ENCODE measurements at regions not wholly inside any gene's neighbourhood (a gene's known extent, or its start where the extent isn't known, plus 50 kb on each side); places are given as distances from the start of the nearest gene placed in this dataset.
"Not testable (repeated sequence)": the region's sequence is repeated elsewhere in the genome, so short reads cannot be mapped to it uniquely, and the experiment has no call there.

DNA sequence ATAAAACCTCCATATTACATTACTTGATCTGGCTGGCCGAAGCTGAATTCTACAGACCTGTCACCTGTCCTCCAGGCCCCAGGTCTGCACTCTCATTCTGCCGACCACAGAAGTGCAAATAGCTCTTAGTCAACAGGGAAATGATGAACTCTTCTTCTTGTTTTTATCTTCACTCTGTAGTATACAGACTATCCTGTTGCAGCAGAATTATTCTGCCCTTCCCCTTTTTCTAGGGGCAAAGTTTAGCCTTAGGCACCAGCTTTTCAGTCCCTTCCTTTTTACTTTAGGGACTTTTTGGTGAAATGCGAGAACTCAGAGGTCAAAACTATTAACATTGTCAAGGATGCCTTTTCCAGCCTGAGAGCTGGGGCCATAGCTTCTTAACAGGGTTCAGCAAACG is 229.6 kb upstream of the EGLN3 start:
- no peak for DNase-seq (ENCODE audit: low read depth in 3 of 3, low spot score in 1 of 3)

GRCh38 chr14:34179727-34180126 is 228.9 kb upstream of the EGLN3 start:
- no peak for DNase-seq (ENCODE audit: low read depth in 3 of 3, low spot score in 1 of 3)

GRCh38 chr14:34177466-34177865 is 226.6 kb upstream of the EGLN3 start:
- no peak for DNase-seq (ENCODE audit: low read depth in 3 of 3, low spot score in 1 of 3)

GRCh38 chr14:34175574-34175973 is 224.7 kb upstream of the EGLN3 start:
- DNase-seq (ENCODE audit: low read depth in 3 of 3, low spot score in 1 of 3), result no peak

- DNase-seq (ENCODE audit: low read depth in 3 of 3, low spot score in 1 of 3), result no peak
These were observed 224.1 kb upstream of the EGLN3 start for GRCh38 chr14:34174973-34175372.

DNA sequence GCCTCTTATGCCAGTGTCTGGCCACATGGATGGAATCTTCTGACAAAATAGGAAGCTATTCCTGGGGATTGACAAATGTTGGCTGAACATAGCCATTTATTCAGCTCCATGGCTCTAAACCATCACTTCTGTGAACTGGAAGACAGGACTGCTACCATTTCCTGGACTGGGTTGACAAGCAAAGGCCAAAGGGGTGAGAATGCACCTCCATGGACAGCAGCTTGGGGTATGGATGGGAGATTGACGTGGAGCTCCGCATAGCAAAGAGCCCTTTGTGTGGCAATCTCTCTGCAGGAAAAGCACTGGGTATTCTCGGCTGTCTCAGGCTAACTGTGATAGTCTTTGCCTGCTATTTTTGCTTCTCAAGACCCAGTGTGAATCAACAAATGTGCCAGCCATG is 223.0 kb upstream of the EGLN3 start:
- DNase-seq (ENCODE audit: low read depth in 3 of 3, low spot score in 1 of 3), result no peak

GRCh38 chr14:34172550-34173368 is 221.9 kb upstream of the EGLN3 start:
- DNase-seq (ENCODE audit: low read depth in 3 of 3, low spot score in 1 of 3), result no peak

DNA sequence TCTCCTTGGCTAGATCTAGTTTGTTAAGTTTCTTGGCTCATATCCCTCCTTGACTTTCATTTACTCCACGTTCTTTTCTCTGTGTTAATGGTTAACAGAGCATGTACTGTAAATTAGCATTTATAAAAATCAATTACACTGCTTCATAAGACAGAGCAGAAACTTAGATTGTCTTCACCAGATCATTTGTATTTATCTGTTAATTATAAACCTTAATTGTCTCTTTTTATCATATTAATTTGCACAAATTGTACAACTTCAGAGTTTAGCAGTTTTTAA is 221.2 kb upstream of the EGLN3 start:
- DNase-seq (ENCODE audit: low read depth in 3 of 3, low spot score in 1 of 3), result no peak

GRCh38 chr14:34171431-34172172 is 220.7 kb upstream of the EGLN3 start:
- DNase-seq (ENCODE audit: low read depth in 3 of 3, low spot score in 1 of 3), result no peak

DNA sequence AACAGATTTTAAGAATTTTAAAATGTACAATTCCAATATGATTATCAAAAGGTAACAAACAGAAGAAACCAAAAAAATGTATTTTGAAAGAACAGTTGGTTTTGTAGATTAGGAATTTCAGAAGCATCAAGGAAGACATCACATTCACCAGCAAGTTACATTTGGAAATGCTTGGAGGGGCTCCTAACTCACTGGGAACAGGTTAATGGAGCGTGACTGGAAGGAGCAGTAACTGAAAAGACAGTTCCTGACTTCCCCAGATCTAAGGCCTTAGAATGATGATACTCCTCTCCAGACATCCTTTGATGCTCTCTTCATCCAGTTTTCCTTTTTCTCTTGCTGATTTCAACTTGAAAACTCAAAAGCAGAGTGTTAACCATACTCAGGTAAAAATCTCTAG is 220.0 kb upstream of the EGLN3 start:
- no peak for DNase-seq (ENCODE audit: low read depth in 3 of 3, low spot score in 1 of 3)

DNA sequence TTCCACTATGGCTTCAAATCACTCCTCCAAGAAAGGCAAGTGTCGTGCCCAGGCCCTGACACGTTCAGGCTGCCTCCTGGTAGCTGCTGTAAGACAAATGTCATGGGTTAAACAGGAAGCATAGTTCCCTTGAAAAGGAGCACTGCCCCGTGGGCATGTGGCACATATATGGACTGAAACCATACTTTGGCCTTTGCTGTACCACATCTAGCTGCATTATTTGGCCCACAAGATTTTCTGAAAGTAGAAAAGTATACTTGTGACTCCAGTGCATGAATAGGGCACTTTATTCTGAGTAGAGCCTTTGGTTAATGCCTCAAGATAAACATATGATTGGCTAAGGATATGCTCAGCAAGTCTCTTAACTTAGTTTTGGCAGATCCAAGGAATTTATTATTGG is 218.7 kb upstream of the EGLN3 start:
- DNase-seq (ENCODE audit: low read depth in 3 of 3, low spot score in 1 of 3), result no peak

DNA sequence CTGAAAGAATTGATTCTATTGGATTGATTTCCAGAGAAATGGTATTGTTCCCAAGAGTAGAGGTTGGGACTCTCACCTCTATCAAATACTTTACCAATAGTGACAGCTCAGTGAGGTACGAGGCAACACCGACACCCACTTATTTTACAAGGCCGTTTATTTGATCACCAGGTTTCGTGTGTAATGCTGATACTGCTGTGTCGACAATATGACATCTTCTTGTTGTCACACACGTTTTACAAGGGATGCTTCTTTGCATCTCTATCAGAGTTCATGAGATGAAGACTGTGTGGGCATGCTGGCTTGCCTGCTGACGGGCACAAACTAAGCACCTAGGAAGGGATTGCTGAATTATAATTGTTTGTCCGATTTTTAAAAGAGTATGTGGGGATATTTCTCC is 217.8 kb upstream of the EGLN3 start:
- DNase-seq (ENCODE audit: low read depth in 3 of 3, low spot score in 1 of 3), result no peak

DNA sequence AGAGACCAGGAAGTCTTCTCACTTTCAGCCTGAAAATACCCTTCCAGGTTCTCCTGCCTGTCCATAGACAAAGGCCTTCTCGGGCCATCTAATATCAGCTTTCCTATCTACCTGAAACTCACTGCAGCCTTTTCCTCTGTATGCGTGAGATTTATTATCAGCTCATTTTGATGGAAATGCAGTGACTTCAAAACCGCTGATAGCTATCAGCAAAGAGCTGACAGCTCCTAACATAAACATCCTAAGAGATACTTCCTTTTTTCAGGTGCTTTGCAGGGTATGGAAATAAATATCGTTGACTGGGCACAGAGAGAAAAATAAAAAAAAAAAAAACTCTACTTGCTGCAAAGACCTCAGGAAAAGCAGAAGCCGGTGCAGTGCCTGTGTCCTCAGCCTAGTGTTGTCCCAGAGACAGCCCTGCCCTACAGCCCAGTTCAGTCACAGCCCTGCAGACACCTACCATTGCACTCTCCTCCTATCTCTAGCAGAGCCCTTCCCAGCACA is 215.0 kb upstream of the EGLN3 start:
- no peak for DNase-seq (ENCODE audit: low read depth in 3 of 3, low spot score in 1 of 3)

- no peak for DNase-seq (ENCODE audit: low read depth in 3 of 3, low spot score in 1 of 3)
These were observed 213.4 kb upstream of the EGLN3 start for GRCh38 chr14:34164162-34164864.

GRCh38 chr14:34161351-34162082 is 210.6 kb upstream of the EGLN3 start:
- no peak for DNase-seq (ENCODE audit: low read depth in 3 of 3, low spot score in 1 of 3)

- DNase-seq (ENCODE audit: low read depth in 3 of 3, low spot score in 1 of 3), result no peak
These were observed 209.7 kb upstream of the EGLN3 start for GRCh38 chr14:34160619-34161018.

DNA sequence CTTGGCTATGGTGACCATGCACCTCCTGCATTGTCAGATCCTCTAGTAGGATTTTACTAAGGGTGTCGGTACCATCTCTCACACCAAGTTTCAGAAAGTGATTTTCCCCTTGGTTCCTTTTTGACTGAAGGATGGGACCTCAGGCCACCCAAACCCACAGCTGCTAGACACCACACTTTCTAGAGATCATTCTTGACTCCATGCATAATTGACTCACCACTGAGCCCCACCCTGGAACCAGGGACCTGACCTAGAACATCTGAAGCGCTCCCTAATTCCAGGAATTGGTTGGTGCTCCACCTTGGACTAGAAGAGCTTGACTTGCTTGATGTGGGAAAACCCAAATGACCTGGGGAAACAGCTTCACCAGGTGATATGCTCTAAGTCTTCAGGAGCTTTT is 206.8 kb upstream of the EGLN3 start:
- DNase-seq (ENCODE audit: low read depth in 3 of 3, low spot score in 1 of 3), result no peak

DNA sequence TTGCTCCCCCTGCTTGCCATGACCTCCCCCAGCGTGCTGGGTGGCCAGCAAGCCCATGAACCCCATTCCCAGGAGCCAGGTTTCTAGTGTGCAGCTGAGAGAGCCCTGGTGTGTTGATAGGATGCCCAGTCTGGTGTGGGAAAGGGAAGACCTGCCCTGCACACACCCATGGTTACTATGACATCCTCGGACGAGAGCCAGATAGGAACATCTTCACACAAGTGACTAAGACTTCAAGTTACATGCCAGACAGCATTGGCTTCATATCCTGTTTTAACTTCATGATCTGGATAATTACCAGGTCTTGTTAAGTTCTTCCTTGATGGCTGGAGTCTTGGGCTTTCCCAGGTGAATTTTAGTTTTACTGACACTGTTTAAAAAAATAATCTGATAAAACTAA is 196.6 kb upstream of the EGLN3 start:
- DNase-seq (ENCODE audit: low read depth in 3 of 3, low spot score in 1 of 3), result no peak

GRCh38 chr14:34140127-34140526 is 189.3 kb upstream of the EGLN3 start:
- not testable (repeated sequence) for DNase-seq (ENCODE audit: low read depth in 3 of 3, low spot score in 1 of 3)

DNA sequence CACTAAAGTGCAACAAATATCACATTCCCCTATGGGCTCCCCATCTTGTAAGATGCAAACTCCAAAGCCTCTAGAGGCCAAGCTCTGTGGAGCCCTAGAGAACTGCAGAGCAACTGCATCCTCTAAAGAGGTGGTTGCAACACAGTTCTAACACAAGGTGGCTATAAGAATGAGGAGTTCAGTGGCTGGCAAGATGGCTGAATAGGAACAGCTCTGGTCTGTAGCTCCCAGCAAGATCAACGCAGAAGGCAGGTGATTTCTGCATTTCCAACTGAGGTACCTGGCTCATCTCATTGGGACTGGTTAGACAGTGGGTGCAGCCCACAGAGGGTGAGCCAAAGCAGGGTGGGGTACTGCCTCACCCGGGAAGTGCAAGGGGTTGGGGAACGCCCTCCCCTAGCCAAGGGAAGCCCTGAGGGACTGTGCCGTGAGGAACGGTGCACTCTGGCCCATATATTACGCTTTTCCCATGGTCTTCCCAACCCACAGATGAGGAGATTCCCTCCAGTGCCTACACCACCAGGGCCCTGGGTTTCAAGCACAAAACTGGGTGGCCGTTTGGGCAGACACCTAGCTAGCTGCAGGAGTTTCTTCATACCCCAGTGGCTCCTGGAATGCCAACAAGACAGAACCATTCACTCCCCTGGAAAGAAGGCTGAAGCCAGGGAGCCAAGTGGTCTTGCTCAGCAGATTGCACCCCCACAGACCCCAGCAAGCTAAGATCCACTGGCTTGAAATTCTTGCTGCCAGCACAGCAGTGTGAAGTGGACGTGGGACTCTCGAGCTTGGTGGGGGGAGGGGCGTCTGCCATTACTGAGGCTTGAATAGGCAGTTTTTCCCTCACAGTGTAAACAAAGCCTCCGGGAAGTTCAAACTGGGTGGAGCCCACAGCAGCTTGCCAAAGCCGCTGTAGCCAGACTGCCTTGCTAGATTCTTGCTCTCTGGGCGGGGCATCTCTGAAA is 188.6 kb upstream of the EGLN3 start:
- not testable (repeated sequence) for DNase-seq (ENCODE audit: low read depth in 3 of 3, low spot score in 1 of 3)
